ENCODE measurements at regions not wholly inside any gene's neighbourhood (a gene's known extent, or its start where the extent isn't known, plus 50 kb on each side); places are given as distances from the start of the nearest gene placed in this dataset.

- no peak for DNase-seq
These were observed 143.4 kb upstream of the IER5L start for GRCh38 chr9:129321286-129322021.

DNA sequence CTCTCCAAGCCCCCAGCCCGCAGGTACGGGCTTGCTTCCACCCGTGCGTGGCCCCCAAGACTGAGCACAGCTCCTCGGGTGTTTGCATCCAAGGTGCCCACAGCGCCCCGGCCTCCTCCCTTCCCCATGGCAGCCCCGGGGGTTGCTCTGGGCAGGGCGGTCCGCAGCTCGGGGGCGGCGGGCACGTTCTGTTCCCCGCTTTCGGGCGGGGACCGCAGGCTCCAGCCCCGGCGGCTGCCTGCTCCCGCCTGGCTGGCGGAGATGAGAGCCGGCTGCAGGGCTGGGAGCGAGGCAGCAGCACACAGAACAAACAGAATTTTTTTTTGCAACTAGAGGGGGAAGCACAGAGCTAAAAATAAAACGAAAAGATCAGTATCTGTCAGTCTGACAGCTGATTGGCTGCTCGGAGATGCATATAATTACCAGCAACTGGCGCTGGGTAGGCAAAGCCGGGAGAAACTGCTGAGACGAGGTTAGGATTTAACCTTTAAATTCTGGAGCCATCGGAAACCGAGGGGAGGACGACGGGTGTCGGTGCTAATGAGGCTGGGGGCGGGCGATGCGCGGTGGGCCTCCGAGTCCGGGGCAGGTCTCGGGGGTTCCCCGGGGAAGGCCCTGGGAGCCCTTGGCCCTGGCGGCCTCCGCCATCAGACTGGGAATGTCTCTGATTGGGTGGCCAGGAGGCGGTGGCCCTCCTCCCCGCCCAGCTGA is 142.7 kb upstream of the IER5L start:
- DNase-seq = peak; percentile 53

- no peak for DNase-seq
These were observed 141.9 kb upstream of the IER5L start for GRCh38 chr9:129319938-129320481.

GRCh38 chr9:129319076-129319937 is 141.2 kb upstream of the IER5L start:
- DNase-seq = no peak

DNA sequence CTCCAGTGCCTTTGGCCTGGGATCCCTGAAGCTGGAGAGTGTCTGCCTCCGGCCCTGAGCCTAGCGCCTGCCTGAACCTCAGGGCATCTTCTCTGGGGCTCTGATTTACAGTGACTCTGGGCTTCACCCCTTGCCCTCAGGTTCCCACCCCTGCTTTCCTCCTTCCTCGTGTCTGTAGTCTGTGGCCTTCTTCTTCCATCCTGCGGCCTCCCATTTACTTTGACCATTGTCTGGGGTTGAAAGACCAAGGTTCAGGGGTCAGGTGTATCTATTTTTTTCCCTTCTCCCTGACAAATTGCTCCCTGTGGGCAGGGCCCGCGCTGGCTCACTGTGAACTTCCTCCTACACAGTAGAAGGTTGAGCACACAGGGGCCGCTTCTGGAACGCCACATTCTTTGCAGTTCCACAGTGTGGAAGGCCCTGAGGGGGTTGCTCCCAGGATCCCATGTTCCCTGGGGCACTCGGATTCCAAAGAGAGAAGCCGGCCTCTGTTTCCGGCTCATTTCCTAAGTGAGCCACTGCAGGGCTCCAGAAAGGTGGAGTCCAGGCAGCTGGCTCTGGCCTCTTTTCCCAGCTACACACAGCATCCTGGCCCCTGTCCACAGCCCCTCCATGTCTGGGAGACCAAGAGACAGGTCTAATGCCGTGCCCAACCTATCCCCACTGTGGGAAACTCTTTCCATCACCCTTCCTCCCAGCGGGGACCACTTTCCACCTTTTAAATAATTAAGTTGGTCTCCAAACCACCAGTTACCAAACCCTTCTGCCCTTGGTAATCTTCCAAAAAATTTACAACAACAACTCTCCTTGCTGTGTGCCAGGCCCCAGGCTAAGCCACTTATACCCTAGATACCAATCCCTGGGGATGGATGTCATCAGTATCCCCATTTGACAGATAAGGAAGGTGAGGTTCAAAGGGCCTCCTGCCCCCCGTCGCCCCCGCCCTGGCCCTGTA is 140.3 kb upstream of the IER5L start:
- DNase-seq = no peak

GRCh38 chr9:129317179-129318011 is 139.3 kb upstream of the IER5L start:
- peak; percentile 28 for DNase-seq

GRCh38 chr9:129316281-129317030 is 138.4 kb upstream of the IER5L start:
- DNase-seq = no peak

GRCh38 chr9:129313331-129313955 is 135.4 kb upstream of the IER5L start:
- DNase-seq = no peak

GRCh38 chr9:129312251-129313122 is 134.4 kb upstream of the IER5L start:
- DNase-seq = no peak

DNA sequence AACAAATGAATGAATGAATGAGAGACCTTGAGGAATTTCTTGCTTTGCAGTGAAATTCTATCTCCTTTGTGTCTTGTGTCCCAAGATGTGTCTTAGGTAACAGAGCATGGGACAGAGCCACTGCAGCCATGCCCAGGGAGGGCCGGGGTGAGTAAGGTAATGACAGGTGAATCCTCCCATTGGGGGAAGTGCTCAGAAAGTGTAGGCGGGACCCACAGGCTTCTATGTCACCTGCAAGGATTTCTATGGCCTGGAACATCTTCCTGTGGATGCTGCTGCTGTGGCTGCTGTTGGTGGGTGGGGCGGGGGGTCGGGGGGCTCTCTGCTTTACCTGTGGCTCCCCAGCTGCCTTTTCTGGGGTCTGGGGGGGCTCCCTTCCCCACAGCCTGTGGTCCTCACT is 133.6 kb upstream of the IER5L start:
- no peak for DNase-seq

- DNase-seq = no peak
These were observed 132.7 kb upstream of the IER5L start for GRCh38 chr9:129310666-129311350.

DNA sequence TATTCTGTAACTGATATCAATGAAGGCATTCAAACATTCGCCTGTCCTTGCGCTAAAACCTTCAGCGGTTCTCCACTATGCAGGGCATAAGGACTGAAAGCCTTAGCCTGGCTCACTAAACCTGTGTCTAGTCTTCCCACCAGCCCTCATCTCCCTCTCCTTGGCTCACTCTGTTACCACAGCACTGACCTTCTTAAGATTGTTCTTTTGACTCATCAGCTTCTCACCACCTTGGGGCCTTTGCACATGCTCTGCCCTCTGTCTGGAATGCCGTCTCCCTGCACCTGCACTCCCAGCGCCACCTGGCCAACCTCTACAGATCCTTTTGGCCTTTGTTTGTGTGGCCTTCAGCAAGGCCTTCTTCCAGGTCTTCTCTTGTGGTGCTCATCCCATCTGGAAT is 131.8 kb upstream of the IER5L start:
- DNase-seq = no peak

DNA sequence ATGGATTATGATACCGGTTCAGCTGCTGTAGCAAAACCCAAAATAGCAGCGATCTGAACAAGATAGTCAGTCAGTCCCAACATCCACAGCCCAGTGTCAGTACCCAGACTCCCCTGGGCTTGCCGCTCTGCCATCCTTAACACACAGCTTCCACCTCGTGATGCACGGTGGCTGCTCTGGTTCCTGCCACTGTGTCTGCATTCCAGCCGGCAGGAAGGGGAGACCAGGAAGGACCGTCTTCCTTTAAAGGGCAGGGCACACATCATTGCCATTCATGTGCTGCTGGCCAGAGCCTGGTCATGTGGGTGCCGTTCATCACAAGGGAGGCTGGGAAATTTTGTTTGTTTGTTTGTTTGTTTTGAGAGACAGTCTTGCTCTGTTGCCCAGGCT is 131.0 kb upstream of the IER5L start:
- no peak for DNase-seq

DNA sequence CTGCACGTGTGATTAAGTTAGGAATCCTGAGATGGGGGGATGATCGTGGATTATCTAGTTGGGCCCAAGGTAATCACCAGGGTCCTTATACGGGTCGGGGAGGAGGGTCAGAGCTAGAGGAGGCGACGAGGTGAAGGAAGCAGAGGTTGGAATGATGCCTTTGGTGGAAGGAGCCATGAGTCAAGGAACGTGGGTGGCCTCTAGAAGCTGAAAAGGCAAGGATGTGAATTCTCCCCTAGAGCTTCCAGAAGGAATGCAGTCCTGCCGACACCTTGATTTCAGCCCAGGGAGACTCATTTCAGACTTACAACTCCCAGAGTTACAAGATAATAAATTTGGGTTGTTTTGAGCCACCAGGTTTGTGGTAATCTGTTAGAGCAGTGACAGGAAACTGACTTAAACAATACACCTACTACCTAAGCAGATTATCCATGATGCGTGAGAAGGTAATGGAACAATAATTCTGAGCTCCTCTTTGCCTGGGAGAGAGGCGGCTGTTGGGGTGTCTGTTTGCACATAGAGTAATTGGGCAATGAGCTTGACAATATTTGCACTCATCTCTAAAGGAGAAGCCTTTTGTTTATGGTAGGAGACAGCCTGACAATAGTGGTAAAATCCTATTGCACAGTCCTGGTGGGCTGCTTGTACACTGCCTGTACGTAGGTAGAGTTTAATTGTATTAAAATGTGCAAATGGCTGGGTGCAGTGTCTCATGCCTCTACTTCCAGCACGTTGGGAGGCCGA is 129.3 kb upstream of the IER5L start:
- no peak for DNase-seq

GRCh38 chr9:129306318-129306973 is 128.4 kb upstream of the IER5L start:
- DNase-seq = no peak

DNA sequence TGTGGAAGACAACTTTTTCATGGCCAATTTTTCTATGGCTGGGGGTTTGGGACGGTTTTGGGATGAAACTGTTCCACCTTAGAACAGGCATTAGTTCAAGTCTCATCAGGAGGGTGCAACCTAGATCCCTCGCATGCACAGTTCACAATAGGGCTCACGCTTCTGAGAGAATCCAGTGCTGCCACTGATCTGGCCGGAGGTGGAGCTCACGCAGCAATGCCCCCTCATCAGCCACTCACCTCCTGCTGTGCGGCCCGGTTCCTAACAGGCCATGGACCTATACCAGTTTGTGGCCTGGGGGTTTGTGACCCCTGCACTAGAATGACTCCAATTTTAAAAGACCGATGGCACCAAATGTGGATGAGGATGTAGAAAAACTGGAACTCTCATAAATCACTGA is 127.2 kb upstream of the IER5L start:
- no peak for DNase-seq

DNA sequence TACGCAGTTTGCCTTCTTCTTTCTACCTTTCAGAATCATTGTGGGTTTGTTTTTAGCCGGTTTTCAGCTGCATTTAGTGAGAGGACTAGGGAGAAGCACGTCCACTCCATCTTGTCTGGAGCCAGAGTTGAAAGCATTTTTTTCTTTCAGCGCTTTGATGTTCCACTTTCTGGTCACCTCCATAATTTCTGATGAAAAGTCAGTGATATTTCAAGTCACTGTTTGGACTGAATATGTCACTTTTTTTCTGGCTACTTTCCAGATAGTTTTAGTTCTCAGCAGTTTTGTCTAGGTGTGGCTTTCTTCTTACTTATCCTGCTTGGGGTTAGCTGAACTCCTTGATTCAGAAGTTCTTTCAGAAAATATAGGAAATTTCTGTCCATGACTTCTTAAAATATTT is 123.9 kb upstream of the IER5L start:
- DNase-seq = no peak

Measured in activated CD4-positive, alpha-beta T cell treated with anti-CD3 and anti-CD28 coated beads, Interleukin-2, Interleukin-6, amounts not matched to agents 100 ng/mL and 50 ng/mL, durations not matched to agents 16 hours and 8 hours (primary cell).